IMR-90 (cell line): ENCODE measurements at regions not wholly inside any gene's neighbourhood (a gene's known extent, or its start where the extent isn't known, plus 50 kb on each side); places are given as distances from the start of the nearest gene placed in this dataset.

Experiments used
- ATAC-seq: fragments of 200-7000 bp; cut with Tn5 transposase; 2 replicates; pipeline ENCODE4 v1.9.1; 2020; ENCODE audit warnings: low read depth, mild to moderate bottlenecking, moderate library complexity
- BruUV-seq: library from RNA; stranded (reverse); fragments of 400-500 nt; replicated peaks from 2 replicates; lab custom pipeline; 2021; lab: Mats Ljungman, UMichigan
- CTCF ChIA-PET: fragments of 300-600 bp; formaldehyde crosslinking; extraction: SDS; loops from one replicate; lab custom pipeline; 2021; ENCODE audit warnings: antibody characterized with exemption; lab: Yijun Ruan, JAX
- POLR2A ChIA-PET: fragments of 300-600 bp; sonication (Branson Sonifier 250); formaldehyde crosslinking; loops from one replicate; lab custom pipeline; 2022; ENCODE audit warnings: antibody characterized with exemption; ENCODE audit not compliant: unreplicated experiment; lab: Charles Lee
- DNase-seq: peaks from one replicate; pipeline ENCODE4 v3.0.0; 2013
- H2AFZ ChIP-seq: replicated peaks from 2 replicates; pipeline ENCODE3; 2013; ENCODE audit warnings: low read length, mild to moderate bottlenecking; ENCODE audit not compliant: poor library complexity
- H2AK5ac ChIP-seq: 2 replicates; pipeline ENCODE4 v1.6.1; 2013; ENCODE audit warnings: low read depth, low read length, inconsistent platforms
- H2AK9ac ChIP-seq: replicated peaks from 2 replicates; pipeline ENCODE3; 2013; ENCODE audit warnings: mild to moderate bottlenecking, low read depth, low read length, moderate library complexity; ENCODE audit not compliant: poor library complexity
- H2BK120ac ChIP-seq: 2 replicates; pipeline ENCODE4 v1.6.1; 2013; ENCODE audit warnings: low read depth, low read length, inconsistent platforms
- H2BK15ac ChIP-seq: 3 replicates; pipeline ENCODE4 v1.6.1; 2013; ENCODE audit warnings: low read depth, low read length, inconsistent platforms
- H2BK20ac ChIP-seq: 2 replicates; pipeline ENCODE4 v1.6.1; 2013; ENCODE audit warnings: low read depth, mild to moderate bottlenecking, inconsistent platforms, low read length, moderate library complexity
- H2BK5ac ChIP-seq: 2 replicates; pipeline ENCODE4 v1.6.1; 2013; ENCODE audit warnings: mild to moderate bottlenecking, low read depth, low read length, inconsistent platforms; ENCODE audit not compliant: poor library complexity, severe bottlenecking
- H3K14ac ChIP-seq: replicated peaks from 2 replicates; pipeline ENCODE4 v1.6.1; 2013; ENCODE audit warnings: low read depth, low read length, inconsistent platforms
- H3K18ac ChIP-seq: 2 replicates; pipeline ENCODE4 v1.6.1; 2013; ENCODE audit warnings: low read depth, low read length, control low read depth
- H3K23ac ChIP-seq: 2 replicates; pipeline ENCODE4 v1.6.1; 2013; ENCODE audit warnings: low read depth, low read length, inconsistent platforms
- H3K27ac ChIP-seq: 2 replicates; pipeline ENCODE4 v1.5.1; 2013; ENCODE audit warnings: mild to moderate bottlenecking, control low read depth, low read length; ENCODE audit not compliant: insufficient read depth
- H3K27me3 ChIP-seq: 2 replicates; pipeline ENCODE4 v1.6.1; 2013; ENCODE audit warnings: low read length; ENCODE audit not compliant: control insufficient read depth, insufficient read depth
- H3K36me3 ChIP-seq: 2 replicates; pipeline ENCODE4 v1.6.1; 2013; ENCODE audit warnings: low read length, mixed read lengths; ENCODE audit not compliant: control insufficient read depth, insufficient read depth
- H3K4ac ChIP-seq: 2 replicates; pipeline ENCODE4 v1.6.1; 2013; ENCODE audit warnings: low read depth, low read length, inconsistent platforms
- H3K4me1 ChIP-seq: 2 replicates; pipeline ENCODE4 v1.6.1; 2013; ENCODE audit warnings: low read length, mixed read lengths; ENCODE audit not compliant: control insufficient read depth, insufficient read depth
- H3K4me2 ChIP-seq: 2 replicates; pipeline ENCODE4 v1.6.1; 2013; ENCODE audit warnings: low read depth, mild to moderate bottlenecking, control low read depth, low read length, moderate library complexity
- H3K4me3 ChIP-seq: 2 replicates; pipeline ENCODE4 v1.5.1; 2013; ENCODE audit warnings: low read depth, mild to moderate bottlenecking, control low read depth, low read length, moderate library complexity; ENCODE audit not compliant: insufficient read depth
- H3K56ac ChIP-seq: 2 replicates; pipeline ENCODE4 v1.6.1; 2013; ENCODE audit warnings: low read length, inconsistent platforms; ENCODE audit not compliant: insufficient read depth; ENCODE audit errors: extremely low read depth
- H3K79me1 ChIP-seq, 2 experiments: 2 replicates each; pipeline ENCODE4 v1.6.1; 2013; ENCODE audit warnings: low read length in 2 of 2, inconsistent platforms in 1 of 2, low read depth in 1 of 2
- H3K9ac ChIP-seq: 2 replicates; pipeline ENCODE4 v1.6.1; 2013; ENCODE audit warnings: low read depth, low read length, control low read depth
- H3K9me1 ChIP-seq: 2 replicates; pipeline ENCODE4 v1.6.1; 2013; ENCODE audit warnings: low read length, inconsistent platforms; ENCODE audit not compliant: insufficient read depth
- H3K9me3 ChIP-seq: 2 replicates; pipeline ENCODE4 v1.6.1; 2013; ENCODE audit warnings: low read length; ENCODE audit not compliant: control insufficient read depth, insufficient read depth
- H4K20me1 ChIP-seq: 2 replicates; pipeline ENCODE4 v1.6.1; 2013; ENCODE audit warnings: low read length, inconsistent platforms; ENCODE audit not compliant: insufficient read depth
- H4K5ac ChIP-seq: 2 replicates; pipeline ENCODE4 v1.6.1; 2013; ENCODE audit warnings: mild to moderate bottlenecking, low read depth, low read length, control low read depth
- H4K8ac ChIP-seq, 2 experiments: 2 replicates each; pipeline ENCODE4 v1.6.1; 2013; ENCODE audit warnings: low read depth in 2 of 2, low read length in 2 of 2, control low read depth in 1 of 2, inconsistent platforms in 1 of 2
- H4K91ac ChIP-seq: 2 replicates; pipeline ENCODE4 v1.6.1; 2013; ENCODE audit warnings: low read depth, low read length, inconsistent platforms; ENCODE audit not compliant: insufficient read depth
- ELK1 ChIP-seq: fragments of 150-350 bp; IDR thresholded peaks from 2 replicates; pipeline ENCODE4 v1.6.1; 2016; ENCODE audit warnings: low read depth, mild to moderate bottlenecking, low read length, moderate library complexity, borderline replicate concordance
- RAD21 ChIP-seq: IDR thresholded peaks from 2 replicates; pipeline ENCODE4 v1.6.1; 2012; ENCODE audit warnings: low read length, improper control_type of control experiment
- WGBS, 2 experiments: methylation state at CpG; one replicate each; pipeline versions ENCODE4 v1.1.5 to v1.1.7; 2013; ENCODE audit warnings: missing lambda C conversion rate in 2 of 2; ENCODE audit not compliant: insufficient read length in 1 of 2; ENCODE audit errors: extremely low coverage in 2 of 2; 5-methylcytosine and 5-hydroxymethylcytosine counted together
- dilution Hi-C: fragments of 300-500 bp; cut with HindIII; formaldehyde crosslinking; loops from one replicate; pipeline ENCODE4 v1.14.3; 2018; ENCODE audit warnings: low sequenced_read_pairs; ENCODE audit not compliant: unreplicated experiment
- in situ Hi-C: fragments of 300-500 bp; cut with MboI; formaldehyde crosslinking; loops from 3 replicates; pipeline ENCODE4 v1.14.3; 2019; ENCODE audit warnings: low sequenced_read_pairs, inconsistent platforms, mixed read lengths
- intact Hi-C: fragments of 100-400 bp; cut with micrococcal nuclease; formaldehyde crosslinking; loops from 2 replicates; pipeline ENCODE4 v1.10.0; 2022

DNA sequence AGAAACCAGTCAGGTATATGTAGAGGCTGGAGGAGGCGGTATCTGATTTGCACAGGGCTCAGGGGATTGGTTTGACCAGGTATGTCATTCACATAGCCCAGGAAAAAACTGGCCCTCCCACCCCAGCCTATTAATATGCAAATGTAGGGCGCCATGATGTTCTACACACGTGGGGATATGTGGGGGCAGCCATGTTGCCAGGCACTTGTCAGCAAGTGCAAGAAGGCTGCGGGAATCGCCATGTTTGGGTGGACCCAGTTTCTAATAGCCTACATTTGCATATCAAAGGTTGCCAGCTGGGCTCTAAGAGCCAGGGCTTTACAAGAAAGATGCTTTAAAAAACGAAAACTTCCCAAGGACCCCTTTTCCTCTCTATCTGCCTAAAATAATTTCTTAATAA lies 335.1 kb downstream of the SMARCA1 start:
- in situ Hi-C loops: no loop called here
- Histone ChIP-seq H3K27ac (no peak overlapping the region), H2AFZ (no peak overlapping the region), H3K4me3 (no peak overlapping the region), H3K36me3 (no peaks in the 10 kb centered on the region), H3K4me2 (no peak overlapping the region), H3K79me1 (no peaks in the 10 kb centered on the region), H4K5ac (no peak overlapping the region), H4K8ac (no peak overlapping the region), H4K20me1 (no peaks in the 10 kb centered on the region), H2AK5ac (no peak overlapping the region), H3K4ac (no peak overlapping the region), H3K4me1 (no peaks in the 10 kb centered on the region), H3K14ac (no peak overlapping the region), H3K9ac (no peak overlapping the region), H3K9me1 (no peaks in the 10 kb centered on the region), H3K27me3 (no peaks in the 10 kb centered on the region), H2BK120ac (no peak overlapping the region), H3K56ac (no peak overlapping the region), H2BK15ac (no peak overlapping the region), H4K91ac (no peak overlapping the region), H3K9me3 (peaks cover 1% of the 10 kb centered on the region; the same call in 1 of the 2 replicates), H2BK5ac (no peak overlapping the region), H2BK20ac (no peak overlapping the region), H3K18ac (no peak overlapping the region), H2AK9ac (no peak overlapping the region), H3K23ac (no peak overlapping the region)
- DNase-seq (no peak), ATAC-seq (no peak)
- intact Hi-C loops: no loop called here
- 0% methylated on average over 3 of the region's 6 CpGs; no CpG with 5 or more reads in 1 of the 2 experiments for WGBS, 2 experiments
- ChIA-PET POLR2A (no interaction called here), CTCF (no interaction called here)
- dilution Hi-C loops: no loop called here
- BruUV-seq: no TSS peak
- TF ChIP-seq RAD21: no peak
- TF ChIP-seq ELK1: no peak
